Peyer's patch (tissue), 4 donors: ENCODE measurements at regions not wholly inside any gene's neighbourhood (a gene's known extent, or its start where the extent isn't known, plus 50 kb on each side); places are given as distances from the start of the nearest gene placed in this dataset.

ENCODE experiments used
- DNase-seq, 3 donors: peaks; one replicate each; pipeline ENCODE4 v3.0.0-alpha.2; 2017 to 2019
- H3K27ac ChIP-seq, 4 donors: fragments of 200-600 bp; sonication (generic); one replicate each; pipeline ENCODE4 v1.5.1; 2016 to 2019
- H3K27me3 ChIP-seq, 2 donors: fragments of 200-600 bp; sonication (generic); one replicate each; pipeline ENCODE4 v1.5.1; 2019
- H3K36me3 ChIP-seq, 3 donors: fragments of 200-600 bp; sonication (generic); one replicate each; pipeline ENCODE4 v1.5.1; 2016 to 2019
- H3K4me1 ChIP-seq, 4 donors: fragments of 200-600 bp; sonication (generic); one replicate each; pipeline ENCODE4 v1.5.1; 2016 to 2019
- H3K4me3 ChIP-seq, 4 donors: fragments of 200-600 bp; sonication (generic); 1 replicate in 3 of 4; 2 replicates in 1 of 4; pipeline ENCODE4 v1.5.1; 2016 to 2019; ENCODE audit warnings: mild to moderate bottlenecking in 1 of 4
- H3K9me3 ChIP-seq, 4 donors: fragments of 200-600 bp; sonication (generic); one replicate each; pipeline ENCODE4 v1.5.1; 2016 to 2019; ENCODE audit warnings: mild to moderate bottlenecking in 1 of 4
- POLR2A ChIP-seq, 2 donors: fragments of 450-650 bp; IDR thresholded peaks; one replicate each; pipeline ENCODE4 v1.5.1; 2017; ENCODE audit warnings: antibody characterized with exemption in 2 of 2, mild to moderate bottlenecking in 2 of 2, moderate library complexity in 2 of 2
- TF ChIP-seq, protein P1 (sequence below), 6 experiments: fragments of 450-650 bp in 4 of 6; fragments of 200-600 bp in 2 of 6; sonication (generic) in 1 of 6; IDR thresholded peaks; one replicate each; pipeline ENCODE4 v1.5.1; 2017 to 2019; ENCODE audit warnings: antibody characterized with exemption in 6 of 6, mild to moderate bottlenecking in 3 of 6, moderate library complexity in 1 of 6

DNA sequence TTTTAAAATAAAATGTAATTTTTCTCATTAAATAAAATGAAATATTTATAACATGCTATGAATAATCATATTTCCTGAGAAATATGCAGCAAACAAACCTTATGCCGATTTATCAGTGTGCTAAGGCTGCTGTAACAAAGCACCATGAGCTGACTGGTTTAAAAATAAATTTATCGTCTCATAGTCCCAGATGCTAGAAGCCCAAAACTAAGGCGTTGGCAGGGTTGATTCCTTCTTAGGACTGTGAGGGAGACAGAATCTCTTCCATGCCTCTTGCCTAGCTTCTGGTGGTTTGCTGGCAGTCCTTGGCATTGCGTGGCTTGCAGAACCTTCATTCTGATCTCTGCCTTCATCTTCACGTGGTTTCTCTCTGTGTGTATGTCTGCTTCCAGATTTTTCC, 740.3 kb downstream of the OTOL1 start:
- TF ChIP-seq POLR2A (IDR thresholded peaks at IDR 0.05), result no peak
- TF ChIP-seq, protein P1, sequence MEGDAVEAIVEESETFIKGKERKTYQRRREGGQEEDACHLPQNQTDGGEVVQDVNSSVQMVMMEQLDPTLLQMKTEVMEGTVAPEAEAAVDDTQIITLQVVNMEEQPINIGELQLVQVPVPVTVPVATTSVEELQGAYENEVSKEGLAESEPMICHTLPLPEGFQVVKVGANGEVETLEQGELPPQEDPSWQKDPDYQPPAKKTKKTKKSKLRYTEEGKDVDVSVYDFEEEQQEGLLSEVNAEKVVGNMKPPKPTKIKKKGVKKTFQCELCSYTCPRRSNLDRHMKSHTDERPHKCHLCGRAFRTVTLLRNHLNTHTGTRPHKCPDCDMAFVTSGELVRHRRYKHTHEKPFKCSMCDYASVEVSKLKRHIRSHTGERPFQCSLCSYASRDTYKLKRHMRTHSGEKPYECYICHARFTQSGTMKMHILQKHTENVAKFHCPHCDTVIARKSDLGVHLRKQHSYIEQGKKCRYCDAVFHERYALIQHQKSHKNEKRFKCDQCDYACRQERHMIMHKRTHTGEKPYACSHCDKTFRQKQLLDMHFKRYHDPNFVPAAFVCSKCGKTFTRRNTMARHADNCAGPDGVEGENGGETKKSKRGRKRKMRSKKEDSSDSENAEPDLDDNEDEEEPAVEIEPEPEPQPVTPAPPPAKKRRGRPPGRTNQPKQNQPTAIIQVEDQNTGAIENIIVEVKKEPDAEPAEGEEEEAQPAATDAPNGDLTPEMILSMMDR (IDR thresholded peaks at IDR 0.05), result no peak
- Histone ChIP-seq H3K27ac (no peak overlapping the region), H3K27me3 (no peaks in the 10 kb centered on the region), H3K4me3 (no peak overlapping the region), H3K4me1 (no peaks in the 10 kb centered on the region), H3K9me3 (no peaks in the 10 kb centered on the region), H3K36me3 (no peaks in the 10 kb centered on the region)
- DNase-seq, result no peak

DNA sequence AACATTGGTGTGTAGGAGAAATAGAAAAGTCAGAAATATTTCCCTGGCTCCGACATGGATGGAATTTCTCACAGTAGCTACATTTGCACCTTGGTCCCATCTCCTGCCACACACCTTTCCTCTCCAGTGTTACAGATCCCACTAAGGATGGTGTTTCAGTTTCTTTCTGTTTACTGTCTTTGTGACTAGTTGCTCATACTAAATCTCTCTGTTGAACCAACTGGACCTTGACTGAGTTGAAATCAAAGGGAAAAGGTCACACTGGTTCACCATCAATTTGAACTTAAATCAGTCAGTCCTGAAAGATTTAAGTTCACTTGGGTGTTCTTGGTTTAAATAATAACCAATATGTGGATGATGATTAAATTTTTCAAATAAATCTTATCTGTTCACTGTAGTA, 754.2 kb downstream of the OTOL1 start:
- DNase-seq, result no peak
- TF ChIP-seq POLR2A (IDR thresholded peaks at IDR 0.05), result no peak
- TF ChIP-seq, protein P1 (IDR thresholded peaks at IDR 0.05), result no peak
- Histone ChIP-seq H3K4me3 (no peak overlapping the region), H3K36me3 (no peaks in the 10 kb centered on the region), H3K27me3 (no peaks in the 10 kb centered on the region), H3K4me1 (no peaks in the 10 kb centered on the region), H3K9me3 (no peaks in the 10 kb centered on the region), H3K27ac (no peak overlapping the region)

DNA sequence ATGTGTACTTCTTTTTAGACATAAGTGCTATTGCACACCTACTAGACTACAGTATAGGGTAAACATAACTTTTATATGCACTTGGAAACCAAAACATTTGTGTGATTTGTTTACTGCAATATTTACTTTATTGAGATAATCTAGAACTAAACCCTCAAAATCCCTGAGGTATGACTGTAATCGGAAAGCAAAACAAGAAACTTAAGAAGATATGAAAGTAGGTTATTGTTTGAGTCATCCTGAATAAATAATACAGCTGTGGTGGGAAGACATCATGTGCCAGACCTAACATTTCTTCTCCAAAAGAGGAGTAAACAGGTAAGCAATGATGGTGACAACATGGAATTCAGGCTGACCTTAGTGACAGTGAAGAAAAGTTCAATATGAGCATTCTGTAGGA, 765.5 kb downstream of the OTOL1 start:
- no peaks in the 10 kb centered on the region for H3K4me1 ChIP-seq
- TF ChIP-seq, protein P1 (IDR thresholded peaks at IDR 0.05), result no peak
- no peak for TF ChIP-seq POLR2A (IDR thresholded peaks at IDR 0.05)
- H3K36me3 ChIP-seq, result no peaks in the 10 kb centered on the region
- H3K27me3 ChIP-seq, result no peaks in the 10 kb centered on the region
- H3K4me3 ChIP-seq, result no peak overlapping the region
- no peak overlapping the region for H3K27ac ChIP-seq
- DNase-seq, result no peak
- H3K9me3 ChIP-seq, result no peaks in the 10 kb centered on the region

- Histone ChIP-seq H3K27ac (no peak overlapping the region), H3K36me3 (no peaks in the 10 kb centered on the region), H3K4me3 (no peak overlapping the region), H3K27me3 (no peaks in the 10 kb centered on the region), H3K9me3 (no peaks in the 10 kb centered on the region), H3K4me1 (no peaks in the 10 kb centered on the region)
- TF ChIP-seq POLR2A (IDR thresholded peaks at IDR 0.05), result no peak
- TF ChIP-seq, protein P1 (IDR thresholded peaks at IDR 0.05), result no peak
- no peak for DNase-seq
Observed at GRCh38 chr3:162263596-162263995, 767.0 kb downstream of the OTOL1 start.

DNA sequence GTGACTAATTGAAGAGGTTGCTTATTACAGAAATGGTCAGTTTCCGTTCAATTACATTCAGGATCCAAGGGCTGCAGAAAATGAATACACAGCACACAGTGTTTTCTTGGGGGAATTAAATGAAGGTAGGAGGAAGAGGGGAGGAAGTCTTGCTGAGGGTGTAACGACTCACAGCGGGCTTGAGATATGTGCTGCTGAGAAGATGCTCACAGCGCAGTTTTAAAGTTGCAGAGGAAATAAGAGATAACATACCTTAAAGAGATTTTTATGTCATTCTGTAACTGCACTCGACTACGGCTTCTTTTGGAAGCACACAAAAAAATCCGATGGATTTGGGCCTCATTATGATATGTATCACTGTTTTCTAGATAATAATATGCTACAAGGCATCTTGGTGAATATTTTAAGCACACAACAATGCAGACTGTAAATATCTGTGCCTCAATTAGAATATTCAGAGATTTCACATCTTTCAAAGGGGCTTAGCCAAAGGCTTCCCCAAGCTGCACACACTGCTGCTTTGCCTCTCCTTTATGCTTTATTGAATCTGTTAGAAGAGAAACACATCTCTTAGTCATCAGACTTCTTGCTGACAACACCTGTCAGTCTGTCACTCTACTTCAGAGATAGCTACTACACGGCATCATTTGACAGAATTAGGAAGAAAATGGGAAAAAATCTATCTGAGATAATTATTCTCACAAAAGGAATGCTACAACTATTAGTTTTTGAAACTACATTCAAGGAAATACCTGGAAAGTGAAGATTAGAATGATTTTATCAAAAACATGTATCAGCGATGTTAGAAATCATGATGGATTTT, 773.2 kb downstream of the OTOL1 start:
- no peaks in the 10 kb centered on the region for H3K27me3 ChIP-seq
- H3K27ac ChIP-seq, result no peak overlapping the region
- no peaks in the 10 kb centered on the region for H3K36me3 ChIP-seq
- DNase-seq, result no peak
- H3K9me3 ChIP-seq, result no peaks in the 10 kb centered on the region
- TF ChIP-seq, protein P1 (IDR thresholded peaks at IDR 0.05), result no peak
- TF ChIP-seq POLR2A (IDR thresholded peaks at IDR 0.05), result no peak
- H3K4me1 ChIP-seq, result no peaks in the 10 kb centered on the region
- H3K4me3 ChIP-seq, result no peak overlapping the region
